ENCODE measurements at regions not wholly inside any gene's neighbourhood (a gene's known extent, or its start where the extent isn't known, plus 50 kb on each side); places are given as distances from the start of the nearest gene placed in this dataset.

GRCh38 chr2:145654746-145655145, 1134.8 kb upstream of the ZEB2 start:
- no peak for DNase-seq (ENCODE audit: low read depth in 3 of 3)

DNA sequence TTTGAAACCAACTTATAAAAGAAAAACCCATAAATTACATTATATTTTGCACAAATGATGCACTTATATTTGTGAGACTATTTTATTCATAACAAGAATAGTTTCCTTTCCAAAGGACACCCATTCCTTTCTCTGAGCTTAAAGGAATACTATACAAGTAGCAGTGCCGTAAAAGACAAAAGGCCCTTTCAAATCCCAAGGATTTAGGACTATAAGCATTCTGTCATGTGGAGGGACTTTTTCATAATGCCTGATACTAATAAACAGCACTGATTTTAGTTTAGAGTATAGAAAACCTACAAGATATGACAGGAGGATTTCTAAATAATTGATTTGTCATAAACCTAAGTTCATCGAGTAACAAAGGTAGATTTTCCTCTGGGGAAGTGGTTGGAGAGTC, 1134.2 kb upstream of the ZEB2 start:
- DNase-seq (ENCODE audit: low read depth in 3 of 3) = no peak

- no peak for DNase-seq (ENCODE audit: low read depth in 3 of 3)
Measured at GRCh38 chr2:145653553-145653952, 1133.6 kb upstream of the ZEB2 start.

DNA sequence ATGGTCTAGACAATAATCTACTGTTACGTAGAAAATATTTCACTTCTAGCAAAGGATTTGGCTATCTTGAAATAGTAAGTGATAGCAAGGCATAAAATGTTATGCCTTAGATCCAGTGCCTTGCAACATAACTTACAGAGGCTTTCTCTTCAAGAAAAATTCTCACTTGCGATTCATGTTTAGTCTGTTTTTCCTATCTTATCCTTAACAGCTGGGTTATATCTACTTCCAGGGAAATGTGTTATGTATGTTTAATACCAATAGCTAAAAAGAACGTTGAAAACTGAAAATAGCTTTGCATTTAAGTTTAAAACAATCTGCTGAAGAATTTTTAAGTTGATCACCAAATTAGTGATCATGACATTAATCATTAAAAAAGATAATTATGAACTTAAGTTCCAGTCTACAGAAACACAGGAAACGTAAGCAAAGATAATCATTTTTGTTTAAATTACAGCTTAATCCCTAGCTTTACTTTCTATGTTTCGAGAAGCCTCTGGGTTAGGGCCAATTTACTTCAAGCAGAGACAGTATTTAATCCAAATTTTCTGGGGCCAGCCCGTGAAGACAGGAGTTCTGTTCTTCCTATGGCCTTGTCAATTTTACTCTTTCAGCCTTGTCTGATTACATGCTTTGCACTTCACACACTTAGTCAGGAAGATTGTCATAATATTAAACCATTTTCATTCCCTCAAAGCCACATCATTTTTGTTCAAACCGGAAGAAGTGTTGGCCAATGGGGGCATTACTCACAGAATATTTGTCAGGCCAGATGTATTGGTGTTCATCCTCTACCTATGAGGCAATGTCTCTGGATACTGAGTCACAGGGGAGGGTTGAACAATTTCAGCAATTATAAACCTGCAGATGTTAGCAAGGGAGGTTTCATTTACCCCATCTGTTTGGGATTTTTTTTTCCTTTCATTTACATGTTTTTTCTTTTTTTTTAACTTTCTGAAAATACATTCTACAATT, 1132.9 kb upstream of the ZEB2 start:
- DNase-seq (ENCODE audit: low read depth in 3 of 3) = no peak

DNA sequence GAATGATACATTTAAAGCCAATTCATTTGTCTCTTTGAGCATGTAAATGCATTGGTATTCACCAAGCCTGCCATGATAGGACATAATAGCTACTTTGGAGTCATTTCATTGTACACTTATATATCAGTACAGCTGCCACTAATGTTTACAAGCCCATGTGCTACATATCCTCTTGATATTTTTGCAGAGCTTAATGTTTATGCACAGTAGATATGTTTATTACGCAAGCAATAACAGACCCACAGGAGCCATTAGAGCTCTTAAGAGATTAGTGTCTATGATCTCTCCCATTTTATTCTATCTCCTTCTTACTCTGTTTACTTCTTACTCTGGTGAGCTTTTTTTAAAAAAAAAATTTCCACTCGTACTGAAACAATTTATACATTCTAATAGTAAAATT, 1132.1 kb upstream of the ZEB2 start:
- no peak for DNase-seq (ENCODE audit: low read depth in 3 of 3)

DNA sequence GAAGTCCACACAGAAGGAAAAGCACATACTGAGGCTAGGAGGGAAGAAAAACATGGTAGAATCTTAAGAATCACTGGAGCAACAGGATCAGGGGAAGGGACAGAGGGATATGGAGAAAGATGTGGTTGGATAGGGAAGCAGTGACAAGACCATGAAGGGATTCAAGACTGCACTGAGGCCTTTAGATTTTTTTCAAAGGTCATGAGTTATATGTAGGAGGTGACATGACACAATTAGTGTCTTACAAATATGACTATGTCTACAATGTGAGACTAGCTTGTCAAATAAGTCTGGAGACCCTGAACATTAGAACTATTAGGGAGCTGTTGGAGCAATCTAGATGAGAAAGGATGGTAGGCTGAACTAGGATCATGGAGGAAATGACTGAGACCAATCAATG, 1130.3 kb upstream of the ZEB2 start:
- DNase-seq (ENCODE audit: low read depth in 3 of 3) = no peak

- DNase-seq (ENCODE audit: low read depth in 3 of 3) = no peak
Measured at GRCh38 chr2:145649061-145649460, 1129.1 kb upstream of the ZEB2 start.

GRCh38 chr2:145644820-145645302, 1124.9 kb upstream of the ZEB2 start:
- no peak for DNase-seq (ENCODE audit: low read depth in 3 of 3)

- DNase-seq (ENCODE audit: low read depth in 3 of 3) = no peak
Measured at GRCh38 chr2:145638675-145639074, 1118.8 kb upstream of the ZEB2 start.

GRCh38 chr2:145635706-145636427, 1115.9 kb upstream of the ZEB2 start:
- DNase-seq (ENCODE audit: low read depth in 3 of 3) = no peak

DNA sequence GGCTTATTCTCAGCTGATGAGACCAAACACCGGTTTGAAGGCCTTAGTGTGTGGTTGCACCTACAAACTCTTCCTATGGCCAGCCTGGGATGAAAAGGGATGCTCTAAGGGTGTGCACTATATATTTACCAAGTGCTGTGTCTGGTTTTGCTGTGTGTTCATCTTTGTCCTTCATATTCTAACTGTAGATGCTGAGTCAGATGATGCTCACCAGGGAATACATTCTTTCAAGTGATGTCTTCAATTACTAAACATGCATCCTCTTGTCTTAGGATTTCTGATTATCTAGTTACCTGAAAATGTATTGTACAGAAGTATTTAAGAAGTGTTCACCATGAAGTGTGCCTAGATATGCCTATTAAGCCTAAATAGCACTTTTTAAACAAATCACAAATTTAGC, 1111.6 kb upstream of the ZEB2 start:
- DNase-seq (ENCODE audit: low read depth in 3 of 3) = no peak

DNA sequence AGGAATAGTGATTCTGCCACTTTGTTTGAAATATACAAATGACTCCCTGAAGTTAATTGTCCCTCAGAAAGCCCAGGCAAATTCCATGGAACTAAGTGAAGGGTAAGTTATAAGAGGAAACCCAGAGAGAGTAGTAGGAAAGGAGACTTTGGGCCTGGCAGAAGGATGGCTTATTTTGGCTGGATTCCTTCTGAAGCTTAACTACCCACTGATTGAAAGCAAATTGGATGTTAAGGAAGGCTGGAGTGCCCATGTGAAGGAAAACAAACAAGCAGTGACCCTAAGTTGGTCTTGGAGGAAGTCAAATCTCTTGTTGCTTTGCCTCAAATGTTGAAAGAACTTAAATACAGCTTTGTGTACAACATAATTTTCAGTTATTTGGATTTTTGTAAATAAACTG, 1106.4 kb upstream of the ZEB2 start:
- no peak for DNase-seq (ENCODE audit: low read depth in 3 of 3)

DNA sequence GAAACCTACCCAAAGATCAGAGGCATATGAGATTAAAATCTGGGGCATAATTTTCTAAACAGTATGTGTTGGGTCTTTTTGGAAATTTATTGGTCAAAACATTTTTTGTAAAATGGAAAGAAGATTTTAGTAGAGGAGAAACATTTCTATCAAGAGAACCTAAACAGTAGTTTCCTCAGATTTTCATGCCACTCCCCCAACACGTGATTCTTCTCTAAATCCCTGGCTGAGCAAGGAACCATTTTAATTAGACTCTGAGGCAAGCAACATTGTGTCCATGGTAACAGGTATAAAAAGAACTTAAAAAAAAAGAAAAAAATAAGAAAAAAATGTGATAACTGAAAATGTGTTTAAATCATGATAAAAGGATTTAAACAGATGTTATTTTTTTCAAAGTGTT, 1105.2 kb upstream of the ZEB2 start:
- no peak for DNase-seq (ENCODE audit: low read depth in 3 of 3)

- DNase-seq (ENCODE audit: low read depth in 3 of 3) = no peak
Measured at GRCh38 chr2:145623136-145623535, 1103.2 kb upstream of the ZEB2 start.

DNA sequence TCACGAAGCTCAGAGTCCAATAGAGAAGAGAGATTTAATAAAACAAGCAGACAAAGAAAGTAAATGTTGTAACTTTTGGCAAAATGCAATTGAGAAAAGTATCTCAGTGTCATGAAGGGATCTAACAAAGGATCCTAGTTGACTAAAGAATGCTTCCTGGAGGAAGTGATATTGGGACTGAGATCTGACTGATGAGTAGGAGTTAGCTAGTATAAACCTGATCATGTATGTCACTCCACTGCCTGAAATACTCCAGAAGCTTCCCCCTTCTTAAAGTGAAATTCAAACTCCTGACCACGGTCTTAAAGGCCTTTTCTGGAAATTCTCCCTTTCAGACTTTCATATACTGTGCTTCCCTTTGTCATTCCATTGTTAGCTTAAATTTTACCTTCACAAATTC, 1102.4 kb upstream of the ZEB2 start:
- DNase-seq (ENCODE audit: low read depth in 3 of 3) = no peak

- DNase-seq (ENCODE audit: low read depth in 3 of 3) = no peak
Measured at GRCh38 chr2:145617906-145618305, 1098.0 kb upstream of the ZEB2 start.

DNA sequence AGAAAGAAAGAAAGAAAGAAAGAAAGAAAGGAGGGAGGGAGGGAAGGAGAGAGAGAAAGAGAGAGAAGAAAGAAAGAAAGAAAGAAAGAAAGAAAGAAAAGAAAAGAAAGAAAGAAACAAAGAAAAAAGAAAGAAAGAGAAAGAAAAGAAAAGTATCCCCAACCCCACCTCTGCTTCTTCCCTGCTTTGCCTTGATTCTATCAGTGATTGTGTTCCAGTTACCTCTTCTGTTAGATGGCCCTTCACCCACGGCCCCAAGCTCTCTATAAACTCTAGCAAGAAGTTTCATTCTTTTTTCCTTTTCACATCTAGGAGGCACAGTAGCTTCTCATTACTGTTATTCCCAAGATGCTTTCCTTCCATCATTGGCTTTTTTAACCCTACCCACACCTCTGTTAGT, 1097.5 kb upstream of the ZEB2 start:
- DNase-seq (ENCODE audit: low read depth in 3 of 3) = no peak

GRCh38 chr2:145615626-145616025, 1095.7 kb upstream of the ZEB2 start:
- no peak for DNase-seq (ENCODE audit: low read depth in 3 of 3)

GRCh38 chr2:145609951-145610350, 1090.0 kb upstream of the ZEB2 start:
- DNase-seq (ENCODE audit: low read depth in 3 of 3) = no peak

DNA sequence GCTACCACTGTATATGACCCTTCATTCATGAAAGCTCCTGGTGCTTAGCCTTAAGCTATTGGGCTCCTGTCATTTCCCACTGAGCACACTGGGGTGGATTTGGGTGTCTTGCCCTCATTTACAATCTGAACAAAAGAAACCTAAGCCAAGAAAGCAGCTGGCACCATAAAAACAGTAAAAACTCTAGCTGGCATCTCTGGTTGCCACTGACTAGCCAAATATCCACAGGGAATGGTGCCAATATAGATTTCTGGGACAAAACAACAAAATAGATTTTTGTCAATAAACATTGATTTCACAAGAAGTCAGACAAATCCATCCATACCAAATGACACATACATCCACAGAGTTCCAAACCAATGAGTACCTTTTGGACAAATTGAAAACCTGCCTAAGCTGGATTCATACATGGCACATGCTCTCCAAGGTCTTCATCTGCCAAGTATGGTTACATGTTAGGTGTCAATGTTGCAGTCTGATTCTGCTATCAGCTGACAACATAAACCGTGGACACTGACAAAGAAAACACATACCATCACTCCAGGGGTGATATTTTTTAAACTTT, 1081.5 kb upstream of the ZEB2 start:
- DNase-seq (ENCODE audit: low read depth in 3 of 3) = no peak

DNA sequence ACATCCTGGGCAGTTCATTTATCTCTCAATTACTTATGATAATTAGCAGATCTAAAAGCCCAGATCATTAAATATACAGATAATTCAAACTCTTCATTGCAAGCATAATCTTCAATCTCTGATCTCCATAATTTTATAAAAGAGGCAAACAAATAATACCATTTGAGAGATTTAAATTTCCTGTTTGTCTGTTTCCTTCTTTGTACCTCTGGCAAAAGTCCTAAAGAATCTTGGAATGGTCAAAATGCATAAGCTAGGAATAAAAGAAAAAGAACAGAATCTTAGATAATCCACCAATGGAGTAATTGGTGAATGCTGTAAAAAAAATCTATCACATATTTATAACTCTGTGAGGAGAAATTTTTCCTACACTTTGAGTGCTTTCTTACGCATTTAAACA, 1080.9 kb upstream of the ZEB2 start:
- DNase-seq (ENCODE audit: low read depth in 3 of 3) = no peak

DNA sequence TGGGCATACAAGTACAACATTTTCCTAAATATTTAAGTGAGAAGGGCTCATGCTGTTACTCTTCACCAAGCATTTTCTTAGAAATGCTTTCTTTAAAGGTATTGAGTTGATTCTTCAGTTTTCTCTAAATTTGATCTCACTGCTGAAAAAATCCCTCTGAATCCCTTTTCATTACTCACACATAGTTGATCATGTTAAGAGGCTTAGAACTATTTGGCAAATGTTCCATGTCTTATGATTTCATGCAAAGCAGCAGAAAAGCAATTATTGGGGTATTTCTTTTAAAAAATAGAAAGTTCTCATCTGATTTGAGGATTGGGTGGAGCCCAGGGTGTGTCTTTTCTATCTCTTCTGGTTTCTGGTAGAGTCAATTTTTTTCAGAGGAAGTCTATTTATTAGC, 1079.8 kb upstream of the ZEB2 start:
- no peak for DNase-seq (ENCODE audit: low read depth in 3 of 3)

GRCh38 chr2:145598434-145598833, 1078.5 kb upstream of the ZEB2 start:
- no peak for DNase-seq (ENCODE audit: low read depth in 3 of 3)
